Ishikawa (cell line): ENCODE measurements at regions not wholly inside any gene's neighbourhood (a gene's known extent, or its start where the extent isn't known, plus 50 kb on each side); places are given as distances from the start of the nearest gene placed in this dataset.

Source experiments
- CEBPB ChIP-seq: IDR thresholded peaks from 2 replicates; pipeline ENCODE4 v1.6.1; 2012
- CREB1 ChIP-seq: IDR thresholded peaks from 2 replicates; pipeline ENCODE4 v1.6.1; 2012; ENCODE audit warnings: low read depth
- RAD21 ChIP-seq: IDR thresholded peaks from 2 replicates; pipeline ENCODE4 v1.6.1; 2012; ENCODE audit warnings: low read depth
- TF ChIP-seq, protein P1 (sequence below): IDR thresholded peaks from 2 replicates; pipeline ENCODE4 v1.6.1; 2012
- TF ChIP-seq, protein P2 (sequence below): IDR thresholded peaks from 2 replicates; pipeline ENCODE4 v1.6.1; 2012; ENCODE audit warnings: low read depth, mild to moderate bottlenecking
- TF ChIP-seq, protein P3 (sequence below): IDR thresholded peaks from 2 replicates; pipeline ENCODE4 v1.6.1; 2012

DNA sequence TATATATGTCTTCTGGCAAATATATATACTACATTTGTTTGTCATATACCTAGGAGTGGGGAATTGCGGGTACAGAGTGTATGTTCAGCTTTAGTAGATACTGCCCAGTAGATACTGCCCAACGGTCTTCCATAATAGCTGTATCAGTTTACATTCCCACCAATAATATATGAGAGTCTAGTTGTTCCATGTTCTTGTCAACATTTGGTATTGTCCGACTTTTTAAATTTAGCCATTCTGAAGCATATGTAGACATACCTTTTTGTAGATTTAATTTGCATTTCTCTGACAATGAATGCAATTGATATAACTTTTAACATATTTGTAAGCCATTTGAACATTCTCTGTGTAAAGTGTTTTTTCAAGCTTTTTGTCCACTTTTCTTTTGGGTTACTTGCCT, 99.0 kb upstream of the HIVEP3 start:
- TF ChIP-seq, protein P1, sequence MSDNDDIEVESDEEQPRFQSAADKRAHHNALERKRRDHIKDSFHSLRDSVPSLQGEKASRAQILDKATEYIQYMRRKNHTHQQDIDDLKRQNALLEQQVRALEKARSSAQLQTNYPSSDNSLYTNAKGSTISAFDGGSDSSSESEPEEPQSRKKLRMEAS = no peak
- TF ChIP-seq, protein P2, sequence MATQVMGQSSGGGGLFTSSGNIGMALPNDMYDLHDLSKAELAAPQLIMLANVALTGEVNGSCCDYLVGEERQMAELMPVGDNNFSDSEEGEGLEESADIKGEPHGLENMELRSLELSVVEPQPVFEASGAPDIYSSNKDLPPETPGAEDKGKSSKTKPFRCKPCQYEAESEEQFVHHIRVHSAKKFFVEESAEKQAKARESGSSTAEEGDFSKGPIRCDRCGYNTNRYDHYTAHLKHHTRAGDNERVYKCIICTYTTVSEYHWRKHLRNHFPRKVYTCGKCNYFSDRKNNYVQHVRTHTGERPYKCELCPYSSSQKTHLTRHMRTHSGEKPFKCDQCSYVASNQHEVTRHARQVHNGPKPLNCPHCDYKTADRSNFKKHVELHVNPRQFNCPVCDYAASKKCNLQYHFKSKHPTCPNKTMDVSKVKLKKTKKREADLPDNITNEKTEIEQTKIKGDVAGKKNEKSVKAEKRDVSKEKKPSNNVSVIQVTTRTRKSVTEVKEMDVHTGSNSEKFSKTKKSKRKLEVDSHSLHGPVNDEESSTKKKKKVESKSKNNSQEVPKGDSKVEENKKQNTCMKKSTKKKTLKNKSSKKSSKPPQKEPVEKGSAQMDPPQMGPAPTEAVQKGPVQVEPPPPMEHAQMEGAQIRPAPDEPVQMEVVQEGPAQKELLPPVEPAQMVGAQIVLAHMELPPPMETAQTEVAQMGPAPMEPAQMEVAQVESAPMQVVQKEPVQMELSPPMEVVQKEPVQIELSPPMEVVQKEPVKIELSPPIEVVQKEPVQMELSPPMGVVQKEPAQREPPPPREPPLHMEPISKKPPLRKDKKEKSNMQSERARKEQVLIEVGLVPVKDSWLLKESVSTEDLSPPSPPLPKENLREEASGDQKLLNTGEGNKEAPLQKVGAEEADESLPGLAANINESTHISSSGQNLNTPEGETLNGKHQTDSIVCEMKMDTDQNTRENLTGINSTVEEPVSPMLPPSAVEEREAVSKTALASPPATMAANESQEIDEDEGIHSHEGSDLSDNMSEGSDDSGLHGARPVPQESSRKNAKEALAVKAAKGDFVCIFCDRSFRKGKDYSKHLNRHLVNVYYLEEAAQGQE = no peak
- TF ChIP-seq, protein P3, sequence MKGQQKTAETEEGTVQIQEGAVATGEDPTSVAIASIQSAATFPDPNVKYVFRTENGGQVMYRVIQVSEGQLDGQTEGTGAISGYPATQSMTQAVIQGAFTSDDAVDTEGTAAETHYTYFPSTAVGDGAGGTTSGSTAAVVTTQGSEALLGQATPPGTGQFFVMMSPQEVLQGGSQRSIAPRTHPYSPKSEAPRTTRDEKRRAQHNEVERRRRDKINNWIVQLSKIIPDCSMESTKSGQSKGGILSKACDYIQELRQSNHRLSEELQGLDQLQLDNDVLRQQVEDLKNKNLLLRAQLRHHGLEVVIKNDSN = no peak
- TF ChIP-seq CEBPB = no peak
- no peak for TF ChIP-seq CREB1
- no peak for TF ChIP-seq RAD21
